CD8-positive, alpha-beta memory T cell (primary cell): ENCODE measurements at regions not wholly inside any gene's neighbourhood (a gene's known extent, or its start where the extent isn't known, plus 50 kb on each side); places are given as distances from the start of the nearest gene placed in this dataset.

Experiments
- CTCF ChIA-PET: fragments of 350-600 bp; sonication (Branson Sonifier 250); formaldehyde crosslinking; loops from one replicate; lab custom pipeline; 2021; ENCODE audit warnings: antibody characterized with exemption; lab: Charles Lee
- POLR2A ChIA-PET: fragments of 350-600 bp; sonication (Branson Sonifier 250); formaldehyde crosslinking; loops from one replicate; lab custom pipeline; 2021; ENCODE audit warnings: antibody characterized with exemption; lab: Charles Lee
- DNase-seq, 5 donors: peaks; one replicate each; pipeline versions ENCODE4 v3.0.0 to v3.0.0-alpha.2; 2020 to 2022; ENCODE audit warnings: mixed read lengths in 1 of 5
- H3K27ac ChIP-seq: one replicate; pipeline ENCODE4 v1.7.0; 2013; ENCODE audit warnings: low read depth, mild to moderate bottlenecking, low read length, moderate library complexity
- H3K27me3 ChIP-seq: 2 replicates; pipeline ENCODE4 v1.7.0; 2013; ENCODE audit warnings: low read length, mild to moderate bottlenecking; ENCODE audit not compliant: insufficient read depth, poor library complexity, severe bottlenecking
- H3K36me3 ChIP-seq: 2 replicates; pipeline ENCODE4 v1.7.0; 2013; ENCODE audit warnings: mild to moderate bottlenecking, low read length, moderate library complexity; ENCODE audit not compliant: insufficient read depth
- H3K4me1 ChIP-seq: 2 replicates; pipeline ENCODE4 v1.7.0; 2013; ENCODE audit warnings: mild to moderate bottlenecking, low read length, moderate library complexity; ENCODE audit not compliant: insufficient read depth
- H3K4me3 ChIP-seq: 2 replicates; pipeline ENCODE4 v1.7.0; 2013; ENCODE audit warnings: mild to moderate bottlenecking, low read length
- H3K9me3 ChIP-seq: 2 replicates; pipeline ENCODE4 v1.7.0; 2013; ENCODE audit warnings: mild to moderate bottlenecking, low read length
- H3K27ac Mint-ChIP-seq, 8 donors: one replicate each; pipeline ENCODE4 v1.8.0; 2020 to 2021; ENCODE audit warnings: mixed read lengths in 8 of 8, mild to moderate bottlenecking in 6 of 8, inconsistent platforms in 3 of 8, moderate library complexity in 3 of 8
- H3K27me3 Mint-ChIP-seq, 2 donors: one replicate each; pipeline ENCODE4 v1.8.0; 2020 to 2021; ENCODE audit warnings: mixed read lengths in 2 of 2, mild to moderate bottlenecking in 1 of 2, moderate library complexity in 1 of 2
- H3K36me3 Mint-ChIP-seq, 3 donors: one replicate each; pipeline ENCODE4 v1.8.0; 2020 to 2021; ENCODE audit warnings: mixed read lengths in 3 of 3, inconsistent platforms in 1 of 3, mild to moderate bottlenecking in 1 of 3
- H3K4me1 Mint-ChIP-seq, 3 donors: one replicate each; pipeline ENCODE4 v1.8.0; 2020 to 2021; ENCODE audit warnings: mixed read lengths in 3 of 3, inconsistent platforms in 1 of 3, mild to moderate bottlenecking in 1 of 3
- H3K4me3 Mint-ChIP-seq, 7 donors: one replicate each; pipeline ENCODE4 v1.8.0; 2020 to 2021; ENCODE audit warnings: mixed read lengths in 7 of 7, mild to moderate bottlenecking in 6 of 7, moderate library complexity in 4 of 7, inconsistent platforms in 2 of 7
- H3K9me3 Mint-ChIP-seq, 5 donors: one replicate each; pipeline ENCODE4 v1.8.0; 2020 to 2022; ENCODE audit warnings: mixed read lengths in 5 of 5, mild to moderate bottlenecking in 3 of 5, moderate library complexity in 2 of 5, inconsistent platforms in 1 of 5

DNA sequence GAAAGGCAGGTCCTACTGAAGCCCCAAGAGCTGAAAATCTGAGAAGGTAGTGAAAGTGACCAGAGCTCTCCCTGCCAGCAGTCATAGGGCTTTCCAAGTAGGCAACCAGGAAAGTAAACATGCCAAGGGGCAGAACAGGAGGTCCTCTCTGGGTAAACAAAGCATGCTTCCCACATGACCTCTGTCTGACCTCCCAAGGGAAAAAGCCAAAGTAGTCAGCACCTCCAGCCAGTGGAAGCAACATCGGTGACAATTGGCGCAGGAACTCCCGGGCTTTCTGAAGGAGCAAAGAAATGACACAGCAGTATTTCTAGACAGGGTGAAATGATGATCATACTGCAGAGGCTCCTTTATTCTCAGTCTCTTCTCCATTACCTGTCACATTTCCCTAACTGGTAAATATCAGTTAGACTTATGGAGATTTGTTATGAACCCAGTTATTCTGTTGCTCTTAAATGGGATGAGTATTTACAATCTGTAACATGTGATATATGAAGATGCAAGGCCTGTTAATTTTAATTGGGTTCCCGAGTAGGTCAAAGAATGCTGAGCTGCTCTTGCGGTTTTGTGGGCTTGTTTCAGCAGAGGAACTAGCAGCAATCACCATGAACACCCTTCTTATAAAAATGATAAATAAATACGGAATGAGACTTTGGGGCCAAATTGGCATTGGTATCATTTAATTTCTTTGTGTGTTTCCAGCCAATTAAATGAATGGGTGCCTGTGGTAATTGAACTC is 321.0 kb downstream of the RND3 start:
- DNase-seq = no peak
- POLR2A ChIA-PET = no interaction called here
- no peaks in the 10 kb centered on the region for H3K27me3 Mint-ChIP-seq
- CTCF ChIA-PET = interaction anchor here (0.7 kb wide), 1 partner anchor 416 kb away, joined by 3 read pairs; no protein-coding TSS in a partner anchor
- H3K4me3 ChIP-seq = no peak overlapping the region
- no peaks in the 10 kb centered on the region for H3K27me3 ChIP-seq
- H3K36me3 ChIP-seq = no peaks in the 10 kb centered on the region
- H3K27ac Mint-ChIP-seq = no peak overlapping the region
- H3K4me3 Mint-ChIP-seq = no peak overlapping the region
- H3K9me3 ChIP-seq = no peaks in the 10 kb centered on the region
- peaks cover 0 to 9% (median 0%) of the 10 kb centered on the region in 5 donors for H3K9me3 Mint-ChIP-seq
- no peaks in the 10 kb centered on the region for H3K4me1 Mint-ChIP-seq
- H3K4me1 ChIP-seq = no peaks in the 10 kb centered on the region
- no peaks in the 10 kb centered on the region for H3K36me3 Mint-ChIP-seq
- no peak overlapping the region for H3K27ac ChIP-seq

DNA sequence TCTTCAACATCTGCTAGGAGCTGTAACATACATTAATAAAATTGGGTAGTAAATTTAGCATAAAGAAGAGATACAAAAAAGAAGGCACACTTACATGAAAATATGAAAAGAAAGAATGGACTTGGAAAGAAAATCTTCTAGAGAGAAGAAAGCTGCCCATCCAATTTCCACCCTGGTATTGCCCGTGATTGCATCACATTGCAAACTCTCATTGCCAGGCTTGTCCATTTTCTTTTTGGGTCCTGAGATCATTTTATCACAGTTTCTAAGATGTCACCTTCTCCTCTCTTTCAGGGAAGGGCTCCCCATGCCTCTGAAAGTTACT is 321.5 kb downstream of the RND3 start:
- H3K4me3 ChIP-seq = no peak overlapping the region
- no peaks in the 10 kb centered on the region for H3K9me3 ChIP-seq
- no peaks in the 10 kb centered on the region for H3K27me3 ChIP-seq
- DNase-seq = no peak
- no peaks in the 10 kb centered on the region for H3K36me3 ChIP-seq
- Mint-ChIP-seq H3K27me3 (no peaks in the 10 kb centered on the region), H3K27ac (no peak overlapping the region), H3K36me3 (no peaks in the 10 kb centered on the region), H3K4me1 (no peaks in the 10 kb centered on the region), H3K9me3 (peaks cover 0 to 8% (median 0%) of the 10 kb centered on the region in 5 donors), H3K4me3 (no peak overlapping the region)
- no peak overlapping the region for H3K27ac ChIP-seq
- POLR2A ChIA-PET = no interaction called here
- CTCF ChIA-PET = no interaction called here
- H3K4me1 ChIP-seq = no peaks in the 10 kb centered on the region

DNA sequence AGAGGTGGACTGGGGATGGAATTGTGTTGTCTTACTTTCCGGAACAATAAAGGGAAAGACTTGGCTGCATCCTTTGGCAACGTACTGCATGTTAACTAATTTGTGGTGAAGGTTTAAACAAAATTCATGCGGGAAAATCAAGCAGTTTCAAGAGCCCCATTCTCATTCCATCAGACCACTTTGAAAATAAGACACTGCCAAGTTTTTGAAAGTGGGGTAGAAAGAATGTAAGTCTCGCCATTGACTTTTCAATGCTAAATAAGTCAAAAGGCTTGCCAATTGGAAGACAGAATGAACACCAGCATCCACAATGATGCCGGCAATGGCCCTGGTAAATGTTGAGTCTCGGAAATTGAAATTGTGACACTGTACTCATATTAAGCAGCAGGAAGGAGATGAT is 322.0 kb downstream of the RND3 start:
- Mint-ChIP-seq H3K4me1 (no peaks in the 10 kb centered on the region), H3K4me3 (no peak overlapping the region), H3K9me3 (peaks cover 0 to 3% (median 0%) of the 10 kb centered on the region in 5 donors), H3K27me3 (no peaks in the 10 kb centered on the region), H3K36me3 (no peaks in the 10 kb centered on the region), H3K27ac (no peak overlapping the region)
- ChIA-PET CTCF (no interaction called here), POLR2A (no interaction called here)
- Histone ChIP-seq H3K4me1 (no peaks in the 10 kb centered on the region), H3K36me3 (no peaks in the 10 kb centered on the region), H3K9me3 (no peaks in the 10 kb centered on the region), H3K27me3 (no peaks in the 10 kb centered on the region), H3K27ac (no peak overlapping the region), H3K4me3 (no peak overlapping the region)
- no peak for DNase-seq

DNA sequence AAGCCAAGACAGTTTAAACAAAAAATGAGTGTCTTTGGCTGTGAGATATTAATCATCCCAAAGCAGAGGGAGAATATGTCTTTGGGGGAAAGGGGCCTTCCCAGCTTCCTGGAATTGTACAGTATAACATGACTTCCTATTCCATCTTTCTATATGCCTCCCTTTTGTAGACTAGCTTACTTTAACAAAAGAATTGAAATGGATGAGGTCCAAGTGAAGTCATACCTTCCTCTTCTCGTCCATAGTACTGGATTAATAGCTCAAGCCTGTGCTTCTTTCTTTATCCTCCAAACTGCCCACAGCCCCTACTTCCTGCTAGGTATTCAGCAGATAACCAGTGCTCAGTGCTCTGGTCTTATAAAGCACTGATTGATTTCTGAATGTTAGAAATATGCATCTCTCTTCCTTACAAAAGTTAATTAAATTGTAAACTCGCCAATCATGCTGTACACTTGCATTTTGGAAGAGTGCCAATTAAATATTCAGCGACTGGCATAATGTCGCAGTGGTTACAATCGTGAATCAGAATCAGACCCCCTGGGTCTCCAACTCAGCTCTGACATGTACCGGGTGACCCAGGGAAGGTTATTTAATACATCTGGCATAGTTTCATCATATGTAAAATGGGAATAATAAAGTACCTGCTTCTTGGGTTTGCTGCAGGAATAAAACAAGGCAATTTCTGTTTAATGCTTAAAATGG is 325.1 kb downstream of the RND3 start:
- Mint-ChIP-seq H3K27ac (no peak overlapping the region), H3K4me1 (no peaks in the 10 kb centered on the region), H3K9me3 (peaks cover 0 to 3% (median 0%) of the 10 kb centered on the region in 5 donors), H3K4me3 (no peak overlapping the region), H3K27me3 (no peaks in the 10 kb centered on the region), H3K36me3 (no peaks in the 10 kb centered on the region)
- Histone ChIP-seq H3K4me3 (no peak overlapping the region), H3K9me3 (no peaks in the 10 kb centered on the region), H3K27ac (no peak overlapping the region), H3K4me1 (no peaks in the 10 kb centered on the region), H3K27me3 (no peaks in the 10 kb centered on the region), H3K36me3 (no peaks in the 10 kb centered on the region)
- POLR2A ChIA-PET = no interaction called here
- DNase-seq = no peak
- CTCF ChIA-PET = no interaction called here

DNA sequence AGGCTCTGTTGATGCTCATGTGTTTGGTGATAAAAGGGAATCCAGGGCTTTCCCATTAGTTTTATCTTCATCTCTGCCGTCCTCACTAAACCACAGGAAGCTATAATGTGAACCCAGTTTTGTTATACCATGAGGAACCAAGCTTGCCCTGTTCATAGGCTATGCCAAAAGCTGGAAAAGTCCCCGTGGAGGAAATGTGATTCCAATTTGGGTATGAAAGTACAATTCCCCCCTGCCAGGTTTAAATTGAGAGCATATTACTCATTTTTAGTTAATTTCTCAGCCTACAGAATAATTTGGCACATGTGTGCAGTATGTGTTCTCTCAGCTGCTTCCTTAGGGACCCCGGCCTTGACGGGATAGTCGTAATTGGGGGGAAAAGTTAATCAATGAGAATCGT is 327.4 kb downstream of the RND3 start:
- POLR2A ChIA-PET = no interaction called here
- H3K27me3 Mint-ChIP-seq = no peaks in the 10 kb centered on the region

DNA sequence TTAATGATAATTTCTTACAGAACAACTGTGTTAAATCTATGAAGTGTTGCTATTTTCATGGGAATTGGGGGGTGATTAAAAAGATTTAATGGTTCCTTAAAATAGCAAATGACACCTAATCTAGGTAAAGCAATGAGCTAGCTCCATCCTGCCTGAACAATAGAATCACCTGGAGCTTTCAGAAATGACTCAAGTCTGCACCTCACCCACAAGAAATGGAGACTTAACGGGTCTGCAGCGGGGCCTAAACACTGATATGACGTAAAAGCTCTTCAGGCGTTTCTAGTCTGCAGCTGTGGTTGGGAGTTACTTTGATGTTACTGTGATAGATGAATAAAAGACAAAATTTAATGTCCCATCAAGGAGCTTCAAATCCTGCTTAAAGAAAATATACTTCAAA is 328.2 kb downstream of the RND3 start:
- no peaks in the 10 kb centered on the region for H3K9me3 ChIP-seq
- CTCF ChIA-PET = no interaction called here
- no peak overlapping the region for H3K27ac Mint-ChIP-seq

More for the DNA sequence above, 327.4 kb downstream of the RND3 start:
- Mint-ChIP-seq H3K27ac (no peak overlapping the region), H3K36me3 (no peaks in the 10 kb centered on the region), H3K4me3 (no peak overlapping the region), H3K9me3 (peaks cover 0 to 3% (median 0%) of the 10 kb centered on the region in 5 donors), H3K4me1 (no peaks in the 10 kb centered on the region)
- Histone ChIP-seq H3K27me3 (no peaks in the 10 kb centered on the region), H3K27ac (no peak overlapping the region), H3K4me1 (no peaks in the 10 kb centered on the region), H3K36me3 (no peaks in the 10 kb centered on the region), H3K4me3 (no peak overlapping the region), H3K9me3 (no peaks in the 10 kb centered on the region)
- CTCF ChIA-PET = no interaction called here
- DNase-seq = no peak

DNA sequence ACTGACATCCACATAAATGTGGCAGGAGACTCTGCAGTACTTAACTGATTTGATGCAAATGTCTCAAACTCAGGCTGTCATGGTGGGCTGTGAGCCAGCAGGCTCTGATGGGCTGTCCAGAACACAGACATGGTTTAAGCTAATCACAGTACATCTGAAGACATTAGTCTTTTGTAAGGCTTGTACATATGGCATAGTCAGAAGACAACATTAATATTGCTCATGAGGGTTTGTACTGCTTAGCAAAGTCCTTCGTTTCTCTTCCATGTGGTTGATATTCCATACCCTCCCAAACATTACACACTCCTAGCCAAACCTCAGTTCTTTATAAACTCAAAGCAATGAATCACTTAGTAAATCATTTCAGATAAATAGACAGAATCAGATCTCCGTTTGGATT is 330.6 kb downstream of the RND3 start:
- H3K4me1 ChIP-seq = no peaks in the 10 kb centered on the region
- ChIA-PET POLR2A (no interaction called here), CTCF (no interaction called here)
- H3K27me3 ChIP-seq = no peaks in the 10 kb centered on the region
- no peak overlapping the region for H3K27ac Mint-ChIP-seq
- H3K9me3 Mint-ChIP-seq = peaks cover 0 to 3% (median 0%) of the 10 kb centered on the region in 5 donors
- no peaks in the 10 kb centered on the region for H3K4me1 Mint-ChIP-seq
- no peaks in the 10 kb centered on the region for H3K9me3 ChIP-seq
- H3K36me3 ChIP-seq = no peaks in the 10 kb centered on the region
- no peaks in the 10 kb centered on the region for H3K27me3 Mint-ChIP-seq
- H3K27ac ChIP-seq = no peak overlapping the region
- H3K4me3 Mint-ChIP-seq = no peak overlapping the region
- H3K36me3 Mint-ChIP-seq = no peaks in the 10 kb centered on the region
- DNase-seq = no peak
- no peak overlapping the region for H3K4me3 ChIP-seq

More for the DNA sequence above, 328.2 kb downstream of the RND3 start:
- no peak overlapping the region for H3K27ac ChIP-seq
- H3K4me3 Mint-ChIP-seq = no peak overlapping the region
- H3K27me3 Mint-ChIP-seq = no peaks in the 10 kb centered on the region
- H3K9me3 Mint-ChIP-seq = peaks cover 0 to 3% (median 0%) of the 10 kb centered on the region in 5 donors
- no peak for DNase-seq
- no peak overlapping the region for H3K4me3 ChIP-seq
- no peaks in the 10 kb centered on the region for H3K4me1 Mint-ChIP-seq
- H3K4me1 ChIP-seq = no peaks in the 10 kb centered on the region
- H3K36me3 ChIP-seq = no peaks in the 10 kb centered on the region
- no peaks in the 10 kb centered on the region for H3K36me3 Mint-ChIP-seq
- H3K27me3 ChIP-seq = no peaks in the 10 kb centered on the region
- POLR2A ChIA-PET = no interaction called here

DNA sequence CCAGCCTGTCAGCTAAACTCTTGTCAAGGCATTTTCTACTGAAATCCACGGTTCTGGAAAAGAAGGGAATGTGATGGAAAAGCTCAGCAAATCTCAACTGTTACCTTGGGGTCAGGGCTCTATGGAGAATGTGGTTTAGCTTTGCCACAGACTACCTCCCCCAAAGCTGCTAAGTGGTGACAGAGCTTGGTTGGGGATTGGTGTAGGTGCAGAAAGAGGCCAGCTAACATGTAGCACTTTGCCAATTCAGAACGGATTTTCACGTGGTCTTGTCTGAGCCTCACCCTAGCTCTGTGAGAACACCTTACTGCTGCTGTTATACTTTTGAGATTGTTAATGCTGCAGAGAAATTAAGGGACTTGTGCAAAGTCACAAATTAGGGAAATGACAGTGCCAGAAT is 331.1 kb downstream of the RND3 start:
- H3K4me1 Mint-ChIP-seq = no peaks in the 10 kb centered on the region
- H3K27me3 Mint-ChIP-seq = no peaks in the 10 kb centered on the region
- CTCF ChIA-PET = no interaction called here

More for the DNA sequence above, 331.1 kb downstream of the RND3 start:
- Histone ChIP-seq H3K36me3 (no peaks in the 10 kb centered on the region), H3K27ac (no peak overlapping the region), H3K4me1 (no peaks in the 10 kb centered on the region), H3K27me3 (no peaks in the 10 kb centered on the region), H3K9me3 (no peaks in the 10 kb centered on the region), H3K4me3 (no peak overlapping the region)
- POLR2A ChIA-PET = no interaction called here
- no peak for DNase-seq
- peaks cover 0 to 2% (median 0%) of the 10 kb centered on the region in 5 donors for H3K9me3 Mint-ChIP-seq
- no peak overlapping the region for H3K4me3 Mint-ChIP-seq
- H3K27ac Mint-ChIP-seq = no peak overlapping the region
- no peaks in the 10 kb centered on the region for H3K36me3 Mint-ChIP-seq
